ENCODE measurements at regions not wholly inside any gene's neighbourhood (a gene's known extent, or its start where the extent isn't known, plus 50 kb on each side); places are given as distances from the start of the nearest gene placed in this dataset.

DNA sequence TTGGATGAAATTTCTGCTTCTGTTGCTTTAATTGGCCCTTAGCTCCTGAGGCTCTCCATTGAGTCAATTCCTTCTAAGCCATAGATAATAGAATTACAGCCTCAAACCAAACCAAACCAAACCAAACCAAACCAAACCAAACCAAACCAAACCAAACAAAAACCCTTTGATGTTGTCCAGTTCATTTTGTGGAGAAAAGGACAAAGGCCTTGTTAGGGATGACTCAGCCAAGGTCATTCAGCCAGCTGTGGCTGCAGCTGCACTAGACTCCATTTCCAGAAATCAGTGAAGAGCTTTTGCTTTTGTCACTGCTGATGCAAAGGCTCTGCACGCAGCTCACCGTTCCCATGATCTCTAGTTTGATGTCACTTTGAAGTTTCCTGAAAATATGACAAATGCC lies 82.2 kb upstream of the RMST start:
- peak in 7 of 42 donors; percentile 15 to 49 (median 27) for DNase-seq
- intact Hi-C loops (cut with DNase I), result no loop called here

GRCh38 chr12:97385121-97385520 lies 77.5 kb upstream of the RMST start:
- DNase-seq, result no peak
- intact Hi-C loops (cut with DNase I), result no loop called here

DNA sequence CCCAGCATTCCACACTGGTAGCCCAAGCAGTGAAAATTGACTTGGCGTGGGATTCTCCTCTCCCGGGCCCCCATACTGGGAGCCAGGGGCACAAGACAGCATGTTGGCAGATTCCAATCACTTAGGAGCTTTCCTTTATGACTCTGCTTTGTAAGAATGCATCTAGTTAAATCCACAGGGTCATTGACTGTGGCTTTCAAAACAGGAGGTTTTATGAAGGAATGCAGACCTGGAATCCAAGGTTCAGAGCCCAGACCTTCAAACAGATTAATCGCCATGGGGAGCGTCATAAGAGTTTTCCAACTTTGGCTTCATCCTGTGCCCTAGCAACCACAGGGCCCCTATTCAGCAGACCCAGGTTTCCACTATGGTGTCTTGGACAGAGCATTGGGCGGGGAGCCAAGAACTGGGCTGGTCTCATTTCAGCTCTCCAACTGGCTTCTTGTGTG lies 76.4 kb upstream of the RMST start:
- DNase-seq, result peak in 32 of 42 donors; percentile 8 to 61 (median 30)
- intact Hi-C loops (cut with DNase I), result no loop called here

GRCh38 chr12:97387844-97388243 lies 74.8 kb upstream of the RMST start:
- intact Hi-C loops (cut with DNase I), result no loop called here
- no peak for DNase-seq

GRCh38 chr12:97394657-97395056 lies 67.9 kb upstream of the RMST start:
- no peak for DNase-seq
- intact Hi-C loops (cut with DNase I), result no loop called here

DNA sequence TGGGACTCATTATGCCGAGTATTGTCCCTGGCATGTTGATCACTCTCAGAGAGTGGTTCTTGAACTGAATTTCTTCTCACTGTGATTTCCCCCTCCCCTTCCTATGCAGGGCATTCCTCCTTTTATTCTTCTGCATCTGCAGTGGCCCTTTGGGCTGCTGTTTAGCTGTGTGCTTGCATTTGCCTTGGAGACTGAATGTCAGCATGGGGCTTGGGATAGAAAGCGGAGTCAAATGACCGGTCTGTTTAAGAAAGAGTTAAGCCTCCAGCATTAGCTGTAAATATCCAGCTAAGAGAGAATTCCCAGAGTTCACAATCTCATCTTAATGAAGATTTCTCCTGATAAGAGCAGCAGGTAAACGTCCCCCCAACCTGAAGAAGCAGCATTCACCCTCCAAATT lies 65.6 kb upstream of the RMST start:
- no peak for DNase-seq
- intact Hi-C loops (cut with DNase I), result no loop called here

DNA sequence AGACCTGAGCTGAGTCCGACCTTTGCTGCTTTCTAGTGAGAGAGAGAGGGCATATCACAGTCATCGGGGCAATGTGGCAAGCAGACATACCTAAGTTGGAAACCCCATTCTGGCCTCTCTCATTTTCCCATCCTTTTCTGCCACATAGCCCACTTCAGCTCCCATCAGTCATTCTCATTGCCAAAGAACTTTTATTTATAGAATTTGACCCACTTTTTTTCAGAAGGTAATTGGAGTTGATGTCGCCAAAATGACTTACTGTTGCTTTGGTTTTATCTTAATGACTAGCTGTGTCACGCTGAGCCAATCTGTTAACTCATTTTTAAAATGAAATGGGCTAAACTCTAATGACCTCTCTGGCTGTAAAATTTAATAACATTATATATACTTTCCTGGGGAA lies 63.9 kb upstream of the RMST start:
- intact Hi-C loops (cut with DNase I), result no loop called here

DNA sequence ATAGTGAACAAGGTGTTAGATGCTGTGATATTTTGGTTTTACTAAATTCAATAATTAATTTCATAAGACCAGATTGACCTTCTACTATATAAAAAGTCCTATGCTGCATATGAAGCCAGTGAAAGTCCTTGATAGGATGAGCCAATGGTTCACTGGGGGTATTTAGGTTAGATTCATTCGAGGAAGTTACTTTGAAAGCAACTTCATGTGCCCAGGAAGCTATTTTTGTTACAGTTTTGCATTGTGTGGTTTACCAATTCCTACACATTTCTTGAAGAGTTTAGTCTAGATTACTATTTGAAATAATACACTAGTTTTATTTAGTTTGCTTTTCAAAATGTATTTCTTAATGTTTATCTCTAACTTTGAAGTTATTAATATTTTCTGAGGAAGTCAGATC lies 58.5 kb upstream of the RMST start:
- intact Hi-C loops (cut with DNase I), result no loop called here
- DNase-seq, result no peak

More for the DNA sequence above, 63.9 kb upstream of the RMST start:
- DNase-seq, result no peak

DNA sequence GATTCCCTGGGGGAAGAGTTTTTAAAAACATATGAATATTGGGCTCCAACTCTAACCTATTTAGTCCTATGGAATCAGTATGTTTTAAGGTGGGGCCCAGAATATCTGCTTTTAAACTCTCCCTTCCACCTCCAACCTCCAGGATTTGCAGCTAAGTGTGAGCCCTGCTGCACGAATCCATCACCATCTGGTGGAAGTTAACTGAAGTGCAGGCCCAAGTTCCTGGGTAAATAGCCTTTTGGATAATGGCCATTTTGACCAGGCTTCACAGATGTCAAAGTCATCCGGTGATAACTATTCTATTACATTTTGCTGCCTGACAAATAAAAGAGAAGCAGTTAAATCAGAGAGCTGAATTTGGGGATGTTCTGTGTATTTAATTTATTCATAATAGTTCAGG lies 58.1 kb upstream of the RMST start:
- peak in 35 of 42 donors; percentile 4 to 76 (median 43) for DNase-seq
- intact Hi-C loops (cut with DNase I), result no loop called here

GRCh38 chr12:97408363-97408762 lies 54.2 kb upstream of the RMST start:
- intact Hi-C loops (cut with DNase I), result no loop called here
- no peak for DNase-seq

- no peak for DNase-seq
- intact Hi-C loops (cut with DNase I), result no loop called here
Observed at GRCh38 chr12:97411341-97411740, 51.3 kb upstream of the RMST start.
